ENCODE measurements at regions not wholly inside any gene's neighbourhood (a gene's known extent, or its start where the extent isn't known, plus 50 kb on each side); places are given as distances from the start of the nearest gene placed in this dataset.

DNA sequence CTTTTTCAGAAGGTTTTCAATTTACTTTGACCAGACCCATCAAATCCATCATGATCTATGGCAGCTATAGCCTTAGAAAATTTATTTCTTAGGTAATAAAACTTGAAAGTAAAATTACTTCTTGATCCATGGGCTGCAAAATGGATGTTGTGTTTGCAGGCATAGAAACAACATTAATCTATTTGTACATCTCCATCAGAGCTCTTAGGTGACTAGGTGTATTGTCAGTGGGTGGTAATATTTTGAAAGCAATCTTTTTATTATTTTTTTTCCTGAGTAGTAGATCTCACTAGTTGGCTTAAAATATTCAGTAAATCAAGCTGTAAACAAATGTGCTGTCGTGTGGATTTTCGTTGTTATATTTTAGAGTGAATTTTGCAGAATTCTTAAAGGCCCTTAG is 710.0 kb downstream of the SLITRK6 start:
- TF ChIP-seq, protein P1, sequence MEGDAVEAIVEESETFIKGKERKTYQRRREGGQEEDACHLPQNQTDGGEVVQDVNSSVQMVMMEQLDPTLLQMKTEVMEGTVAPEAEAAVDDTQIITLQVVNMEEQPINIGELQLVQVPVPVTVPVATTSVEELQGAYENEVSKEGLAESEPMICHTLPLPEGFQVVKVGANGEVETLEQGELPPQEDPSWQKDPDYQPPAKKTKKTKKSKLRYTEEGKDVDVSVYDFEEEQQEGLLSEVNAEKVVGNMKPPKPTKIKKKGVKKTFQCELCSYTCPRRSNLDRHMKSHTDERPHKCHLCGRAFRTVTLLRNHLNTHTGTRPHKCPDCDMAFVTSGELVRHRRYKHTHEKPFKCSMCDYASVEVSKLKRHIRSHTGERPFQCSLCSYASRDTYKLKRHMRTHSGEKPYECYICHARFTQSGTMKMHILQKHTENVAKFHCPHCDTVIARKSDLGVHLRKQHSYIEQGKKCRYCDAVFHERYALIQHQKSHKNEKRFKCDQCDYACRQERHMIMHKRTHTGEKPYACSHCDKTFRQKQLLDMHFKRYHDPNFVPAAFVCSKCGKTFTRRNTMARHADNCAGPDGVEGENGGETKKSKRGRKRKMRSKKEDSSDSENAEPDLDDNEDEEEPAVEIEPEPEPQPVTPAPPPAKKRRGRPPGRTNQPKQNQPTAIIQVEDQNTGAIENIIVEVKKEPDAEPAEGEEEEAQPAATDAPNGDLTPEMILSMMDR (IDR thresholded peaks at IDR 0.05; ENCODE audit: control extremely low read depth, extremely low read depth, low read depth, missing control alignments), result no peak
- CTCF ChIA-PET, result interaction anchor here (1.0 kb wide), 1 partner anchor 11 kb away, joined by 3 read pairs; no protein-coding TSS in a partner anchor
- POLR2A ChIA-PET, result no interaction called here
- no peak for DNase-seq (ENCODE audit: extremely low spot score)

DNA sequence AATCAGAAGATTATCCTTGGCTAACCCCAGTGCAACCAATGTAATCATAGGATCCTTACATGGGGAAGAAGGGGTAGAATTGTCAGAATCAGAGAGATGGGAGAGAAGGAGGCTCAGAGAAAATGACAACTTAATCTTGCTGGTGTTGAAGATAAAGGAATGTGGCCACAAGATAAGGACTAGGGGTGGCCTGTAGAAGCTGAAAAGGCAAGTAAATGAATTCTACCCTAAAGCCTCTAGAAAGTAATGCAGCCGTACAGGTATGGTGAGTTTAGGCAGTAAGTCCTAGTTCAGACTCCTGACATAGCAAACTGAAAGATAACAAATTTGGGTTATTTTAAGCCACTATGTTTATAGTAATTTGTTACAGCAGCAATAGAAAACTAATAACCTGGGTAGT is 718.5 kb downstream of the SLITRK6 start:
- DNase-seq (ENCODE audit: extremely low spot score), result no peak
- TF ChIP-seq, protein P1 (IDR thresholded peaks at IDR 0.05; ENCODE audit: control extremely low read depth, extremely low read depth, low read depth, missing control alignments), result no peak
- ChIA-PET CTCF (no interaction called here), POLR2A (no interaction called here)

DNA sequence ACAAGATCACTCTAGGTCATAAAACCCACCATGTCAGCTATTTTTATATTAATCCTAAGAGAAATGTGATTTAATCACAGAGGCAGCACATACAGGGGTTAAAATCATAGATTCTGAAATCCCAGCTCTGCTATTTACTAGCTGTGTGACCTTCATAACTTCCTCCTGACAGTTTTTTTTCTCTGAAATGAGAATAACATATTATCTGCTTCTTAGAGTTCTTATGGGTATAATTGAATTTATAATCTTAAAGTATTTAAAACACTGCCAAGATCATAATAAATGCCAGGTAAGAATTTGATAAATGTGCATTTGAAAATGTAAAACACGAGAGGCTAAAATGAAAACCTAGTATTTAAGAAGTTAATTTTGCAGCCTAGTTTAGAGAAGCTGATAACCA is 722.9 kb downstream of the SLITRK6 start:
- TF ChIP-seq, protein P1 (IDR thresholded peaks at IDR 0.05; ENCODE audit: control extremely low read depth, extremely low read depth, low read depth, missing control alignments), result no peak
- ChIA-PET CTCF (no interaction called here), POLR2A (no interaction called here)
- no peak for DNase-seq (ENCODE audit: extremely low spot score)

DNA sequence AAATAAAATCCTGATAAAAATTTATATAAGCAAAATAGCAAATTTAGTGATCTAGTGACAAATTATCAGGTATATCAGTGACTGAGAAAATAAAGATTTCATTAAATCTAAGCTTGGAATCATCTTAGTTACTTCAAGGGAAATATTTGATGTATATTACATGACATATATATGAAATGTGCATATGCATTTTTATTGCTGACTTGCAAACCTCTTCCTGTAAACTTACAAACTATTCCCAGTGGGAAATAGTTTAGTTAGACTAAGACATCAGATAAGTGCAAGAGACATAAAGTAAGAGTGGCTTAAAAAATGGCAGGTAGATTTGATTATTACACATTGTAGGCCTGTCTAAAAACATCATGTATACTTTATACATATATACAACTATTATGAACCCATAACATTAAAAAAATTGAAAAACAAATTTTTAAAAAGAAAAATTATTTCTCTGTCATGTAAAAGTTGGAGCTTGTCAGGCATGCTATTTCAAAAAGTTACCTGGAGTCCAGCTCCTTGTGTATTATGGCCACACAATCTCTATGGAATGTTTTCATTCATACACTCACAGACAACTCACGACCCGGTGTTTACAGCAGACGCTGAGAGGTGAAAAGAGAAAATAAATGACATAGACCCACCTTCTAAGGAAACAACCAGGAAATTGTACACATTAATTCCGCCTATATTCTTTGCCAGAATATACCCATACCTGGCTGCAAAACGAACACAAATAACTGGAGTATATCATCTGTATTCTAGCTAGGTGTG is 724.5 kb downstream of the SLITRK6 start:
- DNase-seq (ENCODE audit: extremely low spot score), result no peak
- CTCF ChIA-PET, result no interaction called here
- TF ChIP-seq, protein P1 (IDR thresholded peaks at IDR 0.05; ENCODE audit: control extremely low read depth, extremely low read depth, low read depth, missing control alignments), result no peak
- POLR2A ChIA-PET, result no interaction called here

DNA sequence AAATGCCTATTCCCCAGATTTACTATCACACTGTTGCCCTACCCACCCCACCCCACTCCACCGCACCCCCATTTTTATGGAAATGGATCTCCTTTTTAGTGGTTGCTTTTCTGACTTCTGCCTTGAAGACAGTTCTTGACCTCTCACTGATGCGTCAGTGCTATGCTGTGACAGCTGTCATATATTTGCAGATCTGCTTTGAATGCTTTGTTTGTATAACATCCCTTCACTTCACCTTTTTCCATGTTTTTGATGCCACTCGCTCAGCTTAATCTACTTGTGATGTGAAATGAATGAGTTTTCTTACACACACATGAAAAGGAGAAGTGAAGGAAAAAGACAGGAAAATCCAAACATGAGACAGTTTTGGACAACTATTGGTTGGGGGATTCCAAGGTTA is 731.0 kb downstream of the SLITRK6 start:
- TF ChIP-seq, protein P1 (IDR thresholded peaks at IDR 0.05; ENCODE audit: control extremely low read depth, extremely low read depth, low read depth, missing control alignments), result no peak
- POLR2A ChIA-PET, result no interaction called here
- CTCF ChIA-PET, result interaction anchor here (1.0 kb wide), 1 partner anchor 15 kb away, joined by 3 read pairs; no protein-coding TSS in a partner anchor
- no peak for DNase-seq (ENCODE audit: extremely low spot score)

DNA sequence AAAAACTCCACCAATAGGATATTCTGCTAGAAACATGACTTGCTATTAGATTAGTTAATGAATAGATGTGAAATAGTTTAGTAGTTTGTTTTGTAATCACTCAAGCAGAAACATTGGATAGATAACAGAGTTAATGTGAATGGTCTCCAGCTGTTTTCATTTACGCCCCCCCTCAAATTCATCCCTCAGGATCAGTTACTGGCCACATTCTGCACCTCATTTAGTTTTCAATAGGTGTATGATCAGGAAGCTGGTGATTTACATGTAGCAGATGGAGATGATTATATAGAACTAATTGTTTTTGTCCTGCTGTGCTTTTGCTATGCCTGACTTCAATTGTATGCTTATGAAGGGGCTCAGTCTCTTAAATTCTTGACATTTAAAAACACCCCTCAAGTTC is 759.0 kb downstream of the SLITRK6 start:
- CTCF ChIA-PET, result no interaction called here
- DNase-seq (ENCODE audit: extremely low spot score), result no peak
- POLR2A ChIA-PET, result no interaction called here
- TF ChIP-seq, protein P1 (IDR thresholded peaks at IDR 0.05; ENCODE audit: control extremely low read depth, extremely low read depth, low read depth, missing control alignments), result no peak

All from GM10248 (cell line).